GM12891 (cell line): ENCODE measurements at regions not wholly inside any gene's neighbourhood (a gene's known extent, or its start where the extent isn't known, plus 50 kb on each side); places are given as distances from the start of the nearest gene placed in this dataset.

Experiments used
- PAX5 ChIP-seq: IDR thresholded peaks from 2 replicates; pipeline ENCODE4 v1.6.1; 2011; ENCODE audit warnings: low read length, moderate library complexity, mild to moderate bottlenecking; ENCODE audit not compliant: insufficient read depth, severe bottlenecking
- POLR2A ChIP-seq: IDR thresholded peaks from 2 replicates; pipeline ENCODE4 v1.6.1; 2011; ENCODE audit warnings: low read depth, low read length, control low read depth
- POLR2AphosphoS5 ChIP-seq: IDR thresholded peaks from 2 replicates; pipeline ENCODE4 v1.6.1; 2011; ENCODE audit warnings: low read depth, low read length, control low read depth
- TAF1 ChIP-seq: IDR thresholded peaks from 2 replicates; pipeline ENCODE4 v1.6.1; 2011; ENCODE audit warnings: low read depth, low read length, control low read depth

DNA sequence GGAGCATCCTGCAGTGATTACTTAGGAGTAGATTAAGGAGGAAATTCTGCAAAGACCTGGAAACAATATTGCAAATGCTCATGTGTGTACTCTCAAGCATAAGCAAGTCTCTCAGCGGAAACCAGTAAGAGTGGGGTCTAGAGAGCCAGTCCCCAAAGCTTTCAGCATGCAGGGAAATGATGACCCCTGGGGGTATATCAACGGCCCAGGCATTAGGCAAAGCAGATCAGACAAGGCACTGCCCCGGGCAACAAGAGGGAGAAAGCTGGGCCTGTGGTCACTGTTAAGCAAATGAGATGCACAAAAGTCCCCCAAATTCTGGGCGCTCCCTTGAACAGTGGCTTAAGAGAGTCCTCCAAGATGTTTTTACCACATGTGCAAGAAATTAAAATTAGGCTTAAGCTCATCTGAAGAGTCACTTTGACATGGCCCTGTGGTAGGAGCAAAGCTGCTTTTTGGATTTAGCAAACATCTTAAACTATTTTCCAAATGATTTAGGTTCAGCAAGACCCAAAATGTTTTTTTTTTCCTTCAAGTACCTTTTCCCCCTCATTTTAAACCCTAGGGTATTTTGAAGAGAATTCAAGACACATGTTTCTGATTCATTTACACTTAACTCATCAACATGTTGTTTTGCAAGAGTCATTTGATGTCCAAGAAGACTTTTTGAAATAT, 457.1 kb upstream of the TBX3 start:
- TF ChIP-seq POLR2A (no peak), TAF1 (no peak), POLR2AphosphoS5 (no peak), PAX5 (no peak)
